LNCaP clone FGC (cell line): ENCODE measurements at regions not wholly inside any gene's neighbourhood (a gene's known extent, or its start where the extent isn't known, plus 50 kb on each side); places are given as distances from the start of the nearest gene placed in this dataset.

Source experiments
- DNase-seq: peaks from one replicate; pipeline ENCODE4 v3.0.0-alpha.2; 2011; ENCODE audit warnings: low read depth
- H3K4me3 ChIP-seq: 2 replicates; pipeline ENCODE4 v1.5.1; 2011; ENCODE audit warnings: mild to moderate bottlenecking, low read depth, low read length, control low read depth
- TF ChIP-seq, protein P1 (sequence below): IDR thresholded peaks from 2 replicates; pipeline ENCODE4 v1.5.1; 2012; ENCODE audit warnings: mild to moderate bottlenecking; ENCODE audit not compliant: control insufficient read depth, insufficient read depth; ENCODE audit errors: extremely low read depth

DNA sequence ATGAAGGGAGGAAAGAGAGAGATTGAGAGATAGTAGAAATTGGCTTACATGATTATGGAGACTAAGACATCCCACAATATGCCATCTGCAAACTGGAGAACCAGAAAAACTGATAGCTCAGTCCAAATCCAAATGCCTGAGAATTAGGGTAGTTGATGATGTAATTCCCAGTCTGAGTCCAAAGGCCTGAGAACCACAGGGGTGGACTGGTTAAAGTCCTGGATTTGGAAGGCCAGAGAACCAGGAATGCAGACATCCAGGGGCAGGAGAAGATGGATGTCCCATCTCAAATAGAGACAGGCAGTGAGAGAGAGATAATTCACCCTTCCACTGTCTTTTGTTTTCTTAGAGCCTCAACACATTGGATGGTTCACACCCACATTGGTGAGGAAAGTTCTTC lies 345.7 kb upstream of the SPANXN4 start:
- no peak for DNase-seq
- no peak overlapping the region for H3K4me3 ChIP-seq
- TF ChIP-seq, protein P1, sequence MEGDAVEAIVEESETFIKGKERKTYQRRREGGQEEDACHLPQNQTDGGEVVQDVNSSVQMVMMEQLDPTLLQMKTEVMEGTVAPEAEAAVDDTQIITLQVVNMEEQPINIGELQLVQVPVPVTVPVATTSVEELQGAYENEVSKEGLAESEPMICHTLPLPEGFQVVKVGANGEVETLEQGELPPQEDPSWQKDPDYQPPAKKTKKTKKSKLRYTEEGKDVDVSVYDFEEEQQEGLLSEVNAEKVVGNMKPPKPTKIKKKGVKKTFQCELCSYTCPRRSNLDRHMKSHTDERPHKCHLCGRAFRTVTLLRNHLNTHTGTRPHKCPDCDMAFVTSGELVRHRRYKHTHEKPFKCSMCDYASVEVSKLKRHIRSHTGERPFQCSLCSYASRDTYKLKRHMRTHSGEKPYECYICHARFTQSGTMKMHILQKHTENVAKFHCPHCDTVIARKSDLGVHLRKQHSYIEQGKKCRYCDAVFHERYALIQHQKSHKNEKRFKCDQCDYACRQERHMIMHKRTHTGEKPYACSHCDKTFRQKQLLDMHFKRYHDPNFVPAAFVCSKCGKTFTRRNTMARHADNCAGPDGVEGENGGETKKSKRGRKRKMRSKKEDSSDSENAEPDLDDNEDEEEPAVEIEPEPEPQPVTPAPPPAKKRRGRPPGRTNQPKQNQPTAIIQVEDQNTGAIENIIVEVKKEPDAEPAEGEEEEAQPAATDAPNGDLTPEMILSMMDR: no peak

DNA sequence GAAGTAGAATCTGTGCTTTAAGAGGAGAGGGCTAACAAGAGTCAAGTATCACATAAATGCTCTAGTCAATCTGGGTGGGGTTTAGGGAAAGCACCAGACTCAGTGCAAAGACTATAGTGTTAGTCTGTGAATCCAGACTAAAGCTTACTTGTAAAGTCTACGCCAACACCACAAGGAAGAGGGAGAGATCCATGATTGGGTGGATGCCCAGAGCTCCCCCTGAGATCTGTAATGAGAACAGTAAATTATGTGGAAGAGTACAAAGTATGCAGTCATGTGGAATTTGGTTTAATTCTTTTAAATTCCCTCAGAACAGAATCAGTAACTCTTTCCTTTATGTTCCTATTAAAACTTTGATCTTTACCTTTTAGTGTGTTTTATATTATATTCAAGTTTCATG lies 354.7 kb upstream of the SPANXN4 start:
- no peak overlapping the region for H3K4me3 ChIP-seq
- TF ChIP-seq, protein P1: no peak
- DNase-seq: no peak

DNA sequence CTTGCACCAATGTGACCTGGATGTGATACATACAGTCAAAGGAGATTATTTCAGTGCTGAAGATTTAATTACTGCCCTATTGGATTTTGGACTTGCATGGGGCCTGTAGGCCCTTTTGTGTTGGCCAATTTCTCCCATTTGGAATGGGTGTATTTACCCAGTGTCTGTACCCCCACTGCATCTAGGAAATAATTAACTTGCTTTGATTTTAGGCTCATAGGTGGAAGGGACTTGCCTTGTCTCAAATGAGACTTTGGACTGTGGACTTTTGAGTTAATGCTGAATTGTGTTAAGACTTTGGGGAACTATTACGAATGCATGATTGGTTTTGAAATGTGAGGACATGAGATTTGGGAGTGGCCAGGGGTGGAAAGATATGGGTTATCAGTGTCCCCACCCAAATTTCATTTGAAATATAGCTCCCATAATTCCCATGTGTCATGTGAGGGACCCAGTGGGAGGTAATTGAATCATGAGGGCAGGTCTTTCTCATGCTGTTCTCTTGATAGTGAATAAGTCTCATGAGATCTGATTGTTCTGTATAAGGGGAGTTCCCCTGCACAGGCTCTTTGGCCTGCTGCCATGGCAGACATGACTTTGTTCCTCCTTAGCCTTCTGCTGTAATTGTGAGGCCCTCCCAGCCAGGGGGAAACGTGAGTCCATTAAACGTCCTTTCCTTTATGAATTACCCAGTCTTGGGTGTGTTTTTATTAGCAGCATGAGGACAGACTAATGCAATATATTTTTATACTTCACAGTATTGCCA lies 362.2 kb upstream of the SPANXN4 start:
- DNase-seq: no peak
- no peak overlapping the region for H3K4me3 ChIP-seq
- TF ChIP-seq, protein P1: no peak

DNA sequence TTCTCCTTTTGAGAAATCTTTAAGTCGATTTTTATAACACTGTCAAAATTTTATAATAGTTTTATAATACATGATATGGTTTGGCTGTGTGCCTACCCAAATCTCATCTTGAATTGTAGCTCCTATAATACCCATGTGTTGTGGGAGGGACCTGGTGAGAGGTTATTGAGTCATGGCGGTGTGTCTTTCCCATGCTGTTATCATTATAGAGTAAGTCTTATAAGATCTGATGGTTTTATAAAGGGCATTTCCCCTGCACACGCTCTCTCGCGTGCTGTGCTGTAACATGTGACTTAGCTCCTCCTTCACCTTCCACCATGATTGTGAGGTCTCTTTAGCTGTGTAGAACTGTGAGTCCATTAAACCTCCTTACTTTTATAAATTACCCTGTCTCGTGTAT lies 364.0 kb upstream of the SPANXN4 start:
- H3K4me3 ChIP-seq: no peak overlapping the region
- TF ChIP-seq, protein P1: no peak
- DNase-seq: no peak

DNA sequence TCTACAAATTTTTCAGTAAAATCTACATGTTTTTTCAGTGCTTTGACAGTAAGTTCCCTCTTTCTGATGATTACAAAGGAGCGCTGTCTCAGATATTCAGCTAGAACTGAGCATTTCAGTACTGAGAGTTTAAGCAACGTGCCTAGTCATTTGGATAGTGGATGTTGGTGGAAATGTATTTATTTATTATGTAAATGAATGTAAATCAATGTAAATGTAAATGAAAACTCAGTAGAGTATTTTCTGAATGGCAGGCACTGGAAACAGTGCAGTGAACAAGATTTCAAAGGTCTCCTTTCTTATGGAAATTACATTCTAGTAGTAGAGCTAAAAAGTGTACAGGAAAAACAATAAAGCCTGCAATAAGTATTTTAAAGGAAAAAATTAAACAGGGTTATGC lies 370.2 kb upstream of the SPANXN4 start:
- no peak for DNase-seq
- TF ChIP-seq, protein P1: no peak
- H3K4me3 ChIP-seq: no peak overlapping the region

DNA sequence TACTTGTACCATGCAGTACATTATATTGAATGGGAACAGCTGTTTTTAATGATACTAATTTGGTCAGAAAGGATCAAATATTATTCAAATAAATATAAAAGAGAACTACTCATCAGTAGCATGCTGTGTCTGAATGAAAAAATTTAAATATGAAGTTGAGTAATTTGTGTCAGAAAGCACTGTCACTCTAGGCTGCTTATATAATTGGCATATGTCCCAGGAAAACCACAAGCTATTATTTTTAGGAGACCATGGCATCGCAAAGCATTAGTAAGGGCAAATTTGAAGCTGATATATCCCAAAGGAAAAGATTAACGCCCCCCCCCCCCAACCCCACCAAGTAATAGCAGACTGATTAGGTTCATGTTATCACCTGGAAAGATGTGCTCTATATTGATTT lies 388.5 kb upstream of the SPANXN4 start:
- H3K4me3 ChIP-seq: no peak overlapping the region
- TF ChIP-seq, protein P1: no peak
- no peak for DNase-seq

DNA sequence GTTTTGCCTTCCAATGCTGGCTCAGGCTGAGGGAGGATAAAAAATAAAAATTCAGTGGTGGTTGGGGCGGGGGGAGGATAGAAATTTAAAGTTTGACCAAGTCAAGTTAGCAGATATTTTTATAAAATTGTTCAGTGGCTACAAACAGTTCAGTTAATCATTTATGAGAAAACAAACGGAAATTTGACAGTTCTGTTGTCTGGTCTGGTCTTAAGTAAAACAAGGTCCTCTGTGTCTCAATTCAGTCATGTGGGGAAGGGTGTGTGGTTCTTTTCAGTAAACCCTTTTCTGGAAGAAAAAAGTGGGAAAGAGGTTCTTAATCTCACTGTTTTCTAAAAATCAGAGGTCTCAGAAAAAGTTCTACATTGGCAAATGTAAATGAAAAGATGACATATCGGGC lies 409.1 kb upstream of the SPANXN4 start:
- TF ChIP-seq, protein P1: no peak
- DNase-seq: no peak
- H3K4me3 ChIP-seq: no peak overlapping the region
